HG02840 (cell line): ENCODE measurements at regions not wholly inside any gene's neighbourhood (a gene's known extent, or its start where the extent isn't known, plus 50 kb on each side); places are given as distances from the start of the nearest gene placed in this dataset.
"Not testable (repeated sequence)": the region's sequence is repeated elsewhere in the genome, so short reads cannot be mapped to it uniquely, and the experiment has no call there.

Source experiments
- ATAC-seq: cut with Tn5 transposase; IDR thresholded peaks from one replicate; pipeline ENCODE4 v1.9.1; 2021; ENCODE audit warnings: mild to moderate bottlenecking, moderate library complexity, moderate number of reproducible peaks; ENCODE audit not compliant: unreplicated experiment, low FRiP score

DNA sequence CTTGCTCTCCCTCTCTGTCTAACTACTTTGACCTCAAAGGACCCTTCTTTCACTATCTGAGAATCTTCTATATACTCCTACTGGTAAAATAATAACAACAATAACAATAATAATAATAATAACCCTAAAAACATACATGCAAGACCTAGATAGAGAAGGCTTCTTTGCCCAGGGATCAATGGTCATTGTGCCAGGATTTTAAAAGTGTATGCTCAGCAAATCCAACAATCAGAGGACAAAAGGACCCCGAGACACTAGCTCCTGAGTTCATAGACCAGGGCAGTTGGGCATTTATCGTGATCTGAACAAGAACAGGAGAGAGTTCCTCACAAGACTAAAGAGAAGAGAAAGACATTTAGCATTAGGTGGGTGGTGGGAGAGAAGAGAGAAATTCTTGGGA, 358.5 kb downstream of the DAD1 start:
- no peak for ATAC-seq

DNA sequence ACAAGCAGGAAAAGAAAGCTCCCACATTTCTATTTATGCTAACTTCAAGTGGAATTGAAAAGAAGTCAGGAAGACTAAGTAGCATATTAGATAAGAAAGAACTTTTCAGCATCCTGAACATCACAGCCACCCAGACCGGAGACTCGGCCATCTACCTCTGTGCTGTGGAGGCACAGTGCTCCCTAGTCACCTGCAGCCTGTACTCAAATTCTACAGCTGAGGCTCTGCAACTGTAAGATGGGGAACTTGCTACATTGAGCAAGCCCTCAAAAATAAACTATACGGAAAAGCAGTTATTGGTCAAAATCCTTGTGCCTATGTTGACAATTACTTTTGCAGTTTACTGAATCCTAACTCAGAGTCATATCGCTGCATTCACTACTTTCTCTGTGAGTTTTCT, 361.9 kb downstream of the DAD1 start:
- no peak for ATAC-seq

DNA sequence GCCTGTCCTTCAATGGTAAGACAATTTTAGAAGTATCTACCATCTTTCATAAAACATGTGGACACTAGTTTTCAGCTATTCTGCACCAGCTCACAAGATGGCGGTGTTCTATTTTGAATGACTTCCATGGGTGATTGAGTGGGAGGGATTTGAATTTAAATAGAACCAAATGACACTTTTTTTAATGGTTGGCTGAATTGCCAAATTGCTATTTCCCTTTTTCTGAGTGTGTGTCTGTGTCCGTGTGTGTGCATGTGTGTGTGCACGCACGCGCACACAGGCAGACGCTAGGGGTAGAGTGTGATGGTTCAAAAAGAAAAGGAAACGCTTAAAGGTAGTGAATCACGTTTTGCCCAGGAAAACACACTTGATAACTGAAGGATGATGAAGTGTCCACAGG, 362.6 kb downstream of the DAD1 start:
- no peak for ATAC-seq

DNA sequence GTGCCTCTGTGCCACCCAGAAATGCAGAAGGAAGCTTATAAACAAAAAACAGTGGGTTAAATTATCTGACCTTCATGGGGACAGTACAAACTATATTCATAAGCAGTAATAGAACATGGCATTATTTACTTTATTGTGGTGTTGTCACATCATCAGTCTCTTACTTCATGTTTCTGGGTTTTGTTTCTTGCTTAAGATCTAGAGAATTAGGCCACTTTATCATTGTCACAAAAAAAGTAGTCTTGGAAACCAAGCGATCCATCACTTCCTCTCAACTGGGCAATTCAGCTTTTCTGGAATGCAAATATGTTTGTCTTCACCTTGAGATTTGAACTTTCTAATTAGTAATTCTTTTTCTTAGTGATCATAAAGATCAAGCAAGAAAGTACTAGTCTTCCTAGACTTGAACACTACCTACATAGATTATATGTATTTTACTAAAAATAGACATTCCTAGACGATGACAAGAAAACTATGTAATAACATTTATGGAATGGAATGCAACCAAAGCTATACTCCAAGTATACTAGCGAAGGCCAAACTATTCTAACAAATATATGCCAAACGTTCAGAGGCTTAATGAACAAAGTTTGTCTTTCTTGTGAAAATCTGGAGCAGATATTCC, 363.4 kb downstream of the DAD1 start:
- ATAC-seq: no peak

DNA sequence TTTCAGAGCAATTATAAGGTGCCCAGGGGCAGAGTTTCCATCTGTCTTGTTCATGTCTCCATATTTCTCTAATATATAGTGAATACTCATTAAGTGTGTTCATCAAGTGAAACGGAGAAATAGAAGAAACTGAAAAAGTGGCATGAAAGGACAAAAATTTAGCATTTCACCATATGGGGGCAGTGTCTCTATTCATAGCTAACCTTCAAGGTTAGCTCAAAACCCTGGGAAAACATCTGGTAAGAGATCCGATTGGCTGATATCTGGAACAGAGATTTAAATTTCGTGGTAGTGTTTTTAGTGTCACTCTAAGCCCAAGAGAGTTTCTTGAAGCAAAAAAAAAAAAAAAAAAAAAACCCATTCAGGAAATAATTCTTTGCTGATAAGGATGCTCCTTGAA, 367.5 kb downstream of the DAD1 start:
- no peak for ATAC-seq

DNA sequence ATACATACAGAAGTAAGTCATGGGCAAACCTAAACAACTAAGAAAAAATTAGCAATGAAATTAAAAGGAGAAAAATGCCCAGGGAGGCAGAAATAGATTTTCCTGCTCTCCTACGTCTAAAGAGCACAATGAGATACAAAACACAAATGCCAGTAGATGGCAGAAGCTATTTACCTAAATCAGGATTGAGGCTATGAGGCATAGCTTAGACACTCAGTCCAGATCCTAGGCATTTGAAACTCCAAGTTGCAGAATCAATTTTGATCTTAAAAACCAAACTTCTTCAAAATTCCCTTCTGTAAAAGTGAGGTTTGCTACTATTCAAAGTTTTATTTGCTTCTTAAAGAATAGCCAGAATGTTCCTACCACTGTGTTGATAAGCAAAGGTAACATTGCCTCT, 368.6 kb downstream of the DAD1 start:
- no peak for ATAC-seq

DNA sequence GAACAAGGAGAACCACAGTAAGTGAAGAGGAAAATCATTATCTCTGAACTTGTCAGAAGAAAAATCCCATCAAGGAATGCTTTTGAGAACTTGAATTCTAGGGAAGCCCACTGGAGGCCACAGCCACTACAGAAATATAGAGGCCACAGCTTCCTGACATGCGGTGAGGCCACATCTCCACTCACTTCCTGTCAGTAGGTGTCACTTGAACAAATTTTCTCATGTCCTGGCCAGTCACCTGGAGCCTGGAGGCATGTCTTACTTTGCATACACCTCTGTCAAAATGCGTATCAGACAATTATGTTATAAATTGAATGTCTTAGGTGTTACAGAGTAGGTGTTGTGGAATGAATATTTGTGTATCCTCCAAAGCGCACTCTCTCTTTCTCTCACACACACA, 370.3 kb downstream of the DAD1 start:
- ATAC-seq: no peak

DNA sequence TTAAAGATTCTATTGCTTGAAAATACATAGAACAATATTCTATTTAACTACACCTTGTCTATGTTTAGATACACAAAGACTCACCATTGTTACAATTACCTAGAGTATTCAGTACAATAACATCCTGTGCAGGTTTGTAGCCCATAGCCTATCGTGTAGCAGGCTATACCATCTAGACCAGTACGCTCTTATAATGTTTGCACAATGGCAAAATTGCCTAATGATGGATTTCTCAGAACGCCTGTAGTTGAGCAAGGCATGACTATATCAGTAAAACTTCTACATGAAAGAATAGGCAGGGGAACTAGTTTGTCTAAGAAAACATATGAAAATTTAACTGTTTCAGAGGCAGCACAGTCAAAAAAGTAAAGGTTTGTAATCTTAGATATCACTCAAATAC, 375.9 kb downstream of the DAD1 start:
- ATAC-seq: no peak

DNA sequence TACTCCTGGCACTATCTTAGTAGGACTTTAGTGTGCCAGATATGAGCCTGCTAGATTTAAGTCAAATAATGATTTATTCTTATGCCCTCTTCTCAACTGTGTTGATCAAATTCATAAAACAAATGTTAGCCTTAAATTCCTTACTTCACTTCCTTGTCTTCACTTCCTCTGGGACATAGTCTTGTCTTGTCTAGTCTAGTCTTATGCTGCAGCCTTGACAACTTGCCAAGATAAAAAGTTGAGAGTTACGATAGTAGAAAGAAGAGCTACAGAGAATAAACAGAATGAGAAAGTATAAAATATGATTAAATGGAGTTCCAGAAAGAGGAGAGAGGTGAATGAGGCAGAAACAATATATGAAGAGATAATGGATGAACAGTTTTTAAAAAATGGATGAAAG, 378.1 kb downstream of the DAD1 start:
- ATAC-seq: no peak

DNA sequence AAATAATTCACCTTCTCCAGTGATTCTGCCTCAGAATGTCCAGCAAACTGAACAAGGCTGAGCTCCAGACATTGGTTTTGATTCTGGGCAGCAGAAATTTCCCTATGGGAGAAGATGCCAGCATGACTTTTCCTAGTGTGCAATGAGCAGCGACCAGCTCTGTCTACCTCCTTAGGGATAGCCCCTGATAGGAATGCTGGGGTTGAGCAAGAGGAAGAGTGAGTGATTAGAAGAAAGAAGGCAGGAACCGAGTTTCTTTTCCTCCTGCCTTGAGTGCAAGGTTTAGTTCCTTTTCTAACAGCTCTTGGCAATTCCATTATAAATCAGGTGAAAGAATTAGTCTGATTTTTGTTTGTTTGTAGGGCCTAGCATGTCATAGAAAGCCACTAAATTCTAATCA, 379.0 kb downstream of the DAD1 start:
- no peak for ATAC-seq

DNA sequence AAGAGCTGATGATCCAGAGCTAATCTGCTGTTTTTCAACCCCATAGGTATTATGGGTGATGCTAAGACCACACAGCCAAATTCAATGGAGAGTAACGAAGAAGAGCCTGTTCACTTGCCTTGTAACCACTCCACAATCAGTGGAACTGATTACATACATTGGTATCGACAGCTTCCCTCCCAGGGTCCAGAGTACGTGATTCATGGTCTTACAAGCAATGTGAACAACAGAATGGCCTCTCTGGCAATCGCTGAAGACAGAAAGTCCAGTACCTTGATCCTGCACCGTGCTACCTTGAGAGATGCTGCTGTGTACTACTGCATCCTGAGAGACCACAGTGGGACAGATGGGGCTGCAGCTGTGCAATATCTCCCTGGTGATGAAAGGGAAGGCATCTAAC, 386.0 kb downstream of the DAD1 start:
- no peak for ATAC-seq

DNA sequence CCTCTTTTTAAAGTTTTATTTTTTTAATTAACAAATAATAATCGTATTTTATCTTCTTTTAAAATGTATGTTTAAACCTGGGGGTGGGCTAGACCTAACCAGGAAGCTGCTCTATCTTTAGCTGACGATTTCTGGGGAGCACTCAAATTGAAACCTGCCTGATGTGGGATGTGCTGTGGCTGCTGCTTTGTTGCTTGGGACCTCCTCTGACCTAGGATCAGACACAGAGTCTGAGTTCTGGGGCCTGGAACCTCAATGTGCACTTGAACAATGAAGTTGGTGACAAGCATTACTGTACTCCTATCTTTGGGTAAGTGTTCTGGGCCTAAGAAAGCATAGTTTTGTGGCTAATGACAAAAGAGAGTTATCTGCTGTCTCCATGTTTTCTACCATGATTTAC, 386.7 kb downstream of the DAD1 start:
- ATAC-seq: no peak

DNA sequence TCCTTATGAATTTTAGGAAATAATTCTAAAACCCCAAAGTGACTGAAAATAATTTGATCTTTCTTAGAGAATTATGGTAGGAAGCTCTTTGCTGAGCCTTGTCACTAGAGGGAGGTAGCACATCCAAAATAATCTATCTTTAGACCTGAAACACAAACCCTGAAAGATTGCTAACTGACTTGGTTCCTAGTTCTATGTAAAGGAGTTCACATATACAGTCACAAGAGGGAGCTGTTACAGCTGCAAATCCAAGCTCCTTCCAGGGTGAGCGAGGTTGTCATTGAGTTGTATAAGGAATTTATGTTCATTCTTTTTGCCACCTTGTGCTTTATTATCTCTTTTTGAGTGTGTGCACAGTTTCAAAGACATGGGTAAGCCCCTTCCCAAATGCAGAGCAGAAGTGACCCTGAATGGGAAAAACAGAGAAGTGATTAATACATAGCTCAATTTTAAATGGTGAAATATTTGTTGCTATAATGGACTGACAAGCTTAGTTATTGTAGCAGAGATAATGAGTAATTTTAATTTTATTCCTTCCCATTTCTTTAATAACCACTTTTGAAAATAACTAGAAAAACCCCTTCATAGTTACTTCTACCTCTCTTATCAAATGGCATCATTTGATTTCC, 387.9 kb downstream of the DAD1 start:
- ATAC-seq: no peak

DNA sequence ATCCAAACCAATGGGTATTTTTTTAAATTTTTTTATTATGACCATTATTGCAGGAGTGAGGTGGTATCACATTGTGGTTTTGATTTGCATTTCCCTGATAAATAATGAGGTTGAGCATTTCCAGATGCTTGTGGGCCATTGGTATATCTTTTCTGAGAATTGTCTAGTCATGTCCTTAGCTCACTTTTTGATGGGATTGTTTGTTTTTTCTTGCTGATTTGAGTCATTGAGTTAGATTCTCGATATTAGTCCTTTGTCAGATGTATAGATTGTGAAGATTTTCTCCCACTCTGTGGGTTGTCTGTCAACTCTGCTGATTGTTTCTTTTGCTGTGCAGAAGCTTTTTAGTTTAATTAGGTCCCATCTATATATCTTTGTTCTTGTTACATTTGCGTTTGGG, 388.9 kb downstream of the DAD1 start:
- ATAC-seq: not testable (repeated sequence)

DNA sequence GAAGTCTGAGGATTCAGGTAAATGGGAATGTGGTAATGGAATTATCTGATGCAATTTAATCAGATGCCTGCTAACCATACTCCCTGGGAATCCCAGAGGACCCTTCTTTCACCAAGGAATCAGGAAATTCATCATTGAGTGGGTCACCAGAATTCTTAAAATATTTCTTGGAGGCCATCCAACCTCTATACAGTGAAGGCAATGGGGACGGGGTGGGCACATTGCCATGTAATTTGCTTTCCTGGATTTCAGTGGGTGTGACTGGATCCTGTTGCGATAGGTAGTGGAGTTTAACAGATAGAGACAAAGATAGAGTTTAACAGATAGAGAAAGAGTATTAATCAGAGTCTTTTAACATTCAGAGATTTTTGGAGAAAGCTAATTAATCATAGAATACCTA, 394.4 kb downstream of the DAD1 start:
- no peak for ATAC-seq

DNA sequence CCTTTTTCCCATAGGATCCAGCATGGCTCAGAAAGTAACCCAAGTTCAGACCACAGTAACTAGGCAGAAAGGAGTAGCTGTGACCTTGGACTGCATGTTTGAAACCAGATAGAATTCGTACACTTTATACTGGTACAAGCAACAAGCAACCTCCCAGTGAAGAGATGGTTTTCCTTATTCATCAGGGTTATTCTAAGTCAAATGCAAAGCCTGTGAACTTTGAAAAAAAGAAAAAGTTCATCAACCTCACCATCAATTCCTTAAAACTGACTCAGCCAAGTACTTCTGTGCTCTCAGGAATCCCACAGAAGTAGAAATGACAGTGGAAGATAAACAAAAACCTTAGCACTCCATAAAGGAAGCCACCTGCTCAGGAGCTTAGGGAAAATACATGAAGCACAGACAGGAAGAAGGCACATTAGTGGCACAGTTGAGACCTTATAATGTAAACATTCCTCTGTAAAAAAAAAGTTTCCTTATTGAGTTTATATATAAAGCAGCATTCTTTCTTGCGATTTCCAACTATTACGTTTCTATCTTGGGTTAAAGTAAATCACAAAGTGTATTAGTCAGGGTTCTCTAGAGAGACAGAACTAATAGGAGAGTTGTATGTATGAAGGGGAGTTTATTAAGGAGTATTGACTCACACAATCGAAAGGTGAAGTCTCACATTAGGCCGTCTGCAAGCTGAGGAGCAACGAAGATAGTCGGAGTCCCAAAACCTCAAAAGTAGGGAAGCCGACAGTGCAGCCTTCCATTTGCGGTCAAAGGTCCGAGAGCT, 398.4 kb downstream of the DAD1 start:
- ATAC-seq: no peak

DNA sequence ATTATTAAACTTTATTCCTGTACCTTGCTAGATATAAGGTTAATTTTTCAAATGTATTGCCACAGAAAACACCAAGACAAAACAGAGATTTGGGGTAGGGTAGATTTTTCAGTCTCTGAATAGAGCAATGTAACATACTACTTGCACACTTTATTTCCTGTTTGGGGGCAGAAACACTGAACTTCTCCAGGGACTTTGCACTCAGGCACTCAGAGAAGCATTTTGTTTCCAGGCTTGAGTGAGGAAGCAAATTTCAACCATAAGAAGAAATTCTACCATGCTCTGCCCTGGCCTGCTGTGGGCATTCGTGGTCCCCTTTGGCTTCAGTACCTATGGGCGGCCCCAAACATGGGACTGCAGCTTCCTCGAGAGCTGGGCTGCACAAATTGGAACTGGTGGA, 399.1 kb downstream of the DAD1 start:
- ATAC-seq: no peak

DNA sequence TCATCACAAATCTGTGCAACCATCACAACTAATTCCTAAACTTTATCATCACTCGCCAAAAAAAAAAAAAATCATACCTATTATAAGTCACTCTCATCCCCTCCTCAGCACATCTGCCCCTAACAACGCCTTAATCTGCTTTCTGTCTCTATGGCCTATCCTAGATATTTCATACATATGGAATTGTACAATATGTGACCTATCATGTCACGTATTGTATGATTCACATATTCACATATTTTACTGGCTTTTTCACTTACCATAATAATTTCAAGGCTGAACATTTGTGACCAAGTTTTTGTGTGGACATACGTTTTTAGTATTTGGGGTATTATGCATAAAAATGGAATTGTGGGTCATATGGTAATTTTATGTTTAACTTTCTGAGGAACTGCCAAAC, 400.7 kb downstream of the DAD1 start:
- ATAC-seq: no peak

DNA sequence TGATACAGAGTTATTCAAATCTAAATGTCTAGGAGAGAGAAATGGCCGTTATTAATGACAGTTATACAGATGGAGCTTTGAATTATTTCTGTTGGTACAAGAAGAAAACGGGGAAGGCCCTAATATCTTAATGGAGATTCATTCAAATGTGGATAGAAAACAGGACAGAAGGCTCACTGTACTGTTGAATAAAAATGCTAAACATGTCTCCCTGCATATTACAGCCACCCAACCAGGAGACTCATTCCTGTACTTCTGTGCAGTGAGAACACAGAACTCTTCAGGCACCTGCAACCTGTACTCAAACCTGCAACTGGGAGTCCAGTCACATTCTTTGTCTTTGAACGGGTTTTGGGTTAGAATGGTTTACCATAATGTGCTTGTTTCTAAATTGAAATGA, 403.2 kb downstream of the DAD1 start:
- ATAC-seq: no peak

DNA sequence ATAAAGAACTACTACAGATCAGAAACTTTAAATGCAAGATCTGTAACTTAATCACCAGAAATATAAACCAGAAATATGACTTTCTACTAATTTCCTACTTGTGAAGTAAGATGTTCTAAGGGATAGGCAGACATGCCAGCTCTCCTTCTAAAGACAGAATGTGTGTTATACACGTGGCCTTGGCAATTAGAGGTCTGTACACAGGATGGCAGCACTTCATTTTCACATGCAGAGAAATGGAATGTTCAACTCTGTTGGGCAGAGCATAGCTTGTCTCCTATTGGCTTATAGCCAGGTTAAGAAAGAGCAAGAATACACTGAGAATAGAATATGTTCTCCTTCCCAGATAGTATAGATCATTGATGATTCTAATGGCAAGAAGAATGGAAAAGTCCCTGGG, 403.8 kb downstream of the DAD1 start:
- no peak for ATAC-seq

DNA sequence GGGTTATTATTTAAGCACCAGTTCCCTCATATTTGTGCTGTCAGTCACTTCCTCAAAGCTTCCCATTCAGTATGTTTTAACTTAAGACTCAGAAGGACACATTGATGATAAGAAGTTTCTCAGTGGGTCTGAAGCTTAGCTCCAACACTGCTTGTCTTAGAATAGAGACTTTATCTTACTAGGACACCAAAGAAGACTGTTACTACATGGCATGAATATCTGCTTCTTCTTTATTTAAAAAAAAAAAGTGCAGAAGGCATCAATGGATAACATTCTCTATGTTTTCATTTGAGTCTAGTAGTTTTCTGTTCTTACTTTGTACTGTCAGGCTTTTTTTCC, 404.2 kb downstream of the DAD1 start:
- ATAC-seq: no peak

DNA sequence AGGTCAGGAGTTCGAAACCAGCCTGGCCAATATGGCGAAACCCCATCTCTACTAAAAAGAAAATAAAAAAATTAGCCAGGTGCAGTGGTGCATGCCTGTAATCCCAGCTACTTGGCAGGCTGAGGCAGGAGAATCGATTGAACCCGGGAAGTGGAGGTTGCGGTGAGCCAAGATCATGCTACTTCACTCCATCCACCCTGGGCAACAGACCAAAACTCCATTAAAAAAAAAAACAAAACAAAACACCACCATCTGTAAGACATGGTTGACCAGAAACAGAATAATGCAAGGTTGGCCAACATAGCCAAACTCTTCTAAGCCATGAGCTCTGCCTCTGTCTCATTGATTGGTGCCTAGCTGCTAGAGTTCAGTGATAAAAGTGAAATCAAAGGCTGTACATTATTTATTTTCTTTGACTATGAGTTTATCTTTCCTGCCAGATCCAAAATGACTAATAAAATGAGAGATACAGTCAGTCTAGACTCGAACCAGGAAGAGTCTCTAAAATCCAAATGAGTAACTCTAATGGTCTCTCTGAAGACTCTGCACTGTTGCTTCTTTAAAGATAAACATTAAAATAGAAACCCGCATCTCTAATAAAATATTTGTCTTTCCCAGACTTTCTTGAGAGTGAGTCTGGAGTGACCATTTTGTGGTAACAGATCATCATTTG, 404.7 kb downstream of the DAD1 start:
- no peak for ATAC-seq
